Progenitor cell of endocrine pancreas (in vitro differentiated cells): ENCODE measurements at regions not wholly inside any gene's neighbourhood (a gene's known extent, or its start where the extent isn't known, plus 50 kb on each side); places are given as distances from the start of the nearest gene placed in this dataset.
A peak's percentile ranks its signal among the peaks of the same experiment; 100 is the strongest.

Source experiments
- DNase-seq: peaks from one replicate; pipeline ENCODE4 v3.0.0; 2021; ENCODE audit warnings: low spot score; ENCODE audit not compliant: unreplicated experiment
- H3K27ac Mint-ChIP-seq: 2 replicates; pipeline ENCODE4 v1.8.0; 2021; ENCODE audit warnings: mild to moderate bottlenecking, moderate library complexity, mixed read lengths
- H3K27me3 Mint-ChIP-seq: 2 replicates; pipeline ENCODE4 v1.8.0; 2021; ENCODE audit warnings: mixed read lengths
- H3K36me3 Mint-ChIP-seq: 2 replicates; pipeline ENCODE4 v1.8.0; 2022; ENCODE audit warnings: mixed read lengths; ENCODE audit not compliant: insufficient read depth
- H3K4me1 Mint-ChIP-seq: 2 replicates; pipeline ENCODE4 v1.8.0; 2021; ENCODE audit warnings: low read depth, mixed read lengths
- H3K4me3 Mint-ChIP-seq: 2 replicates; pipeline ENCODE4 v1.8.0; 2021; ENCODE audit warnings: low read depth, mild to moderate bottlenecking, moderate library complexity, mixed read lengths
- H3K9me3 Mint-ChIP-seq: 2 replicates; pipeline ENCODE4 v1.8.0; 2021; ENCODE audit warnings: low read depth, mixed read lengths
- TF ChIP-seq, protein P1 (sequence below): fragments of 200-600 bp; sonication (generic); IDR thresholded peaks from one replicate; pipeline ENCODE4 v1.5.0; 2021; ENCODE audit warnings: antibody characterized with exemption, mild to moderate bottlenecking; ENCODE audit not compliant: unreplicated experiment

DNA sequence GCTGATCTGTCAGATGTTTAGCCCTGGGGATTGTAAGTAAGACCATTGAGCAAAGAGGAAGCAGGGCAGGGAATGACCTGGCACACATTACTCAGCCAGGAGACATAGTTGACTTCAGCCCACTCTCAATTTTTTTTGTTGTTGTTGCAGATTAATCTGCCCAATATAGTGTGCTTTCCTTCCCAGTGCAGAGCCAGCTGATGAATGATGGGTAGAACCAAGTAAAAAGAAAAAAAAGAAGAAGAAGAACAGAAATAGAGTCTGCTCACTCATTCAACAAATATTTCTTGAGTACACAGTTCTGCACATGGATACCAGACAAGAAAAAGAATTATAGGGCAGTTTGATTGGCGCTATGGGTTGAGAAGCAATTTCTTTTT, 292.7 kb downstream of the ETS1 start:
- no peak overlapping the region for H3K4me3 Mint-ChIP-seq
- no peak for DNase-seq
- no peaks in the 10 kb centered on the region for H3K9me3 Mint-ChIP-seq
- peaks cover 9% of the 10 kb centered on the region for H3K4me1 Mint-ChIP-seq
- TF ChIP-seq, protein P1, sequence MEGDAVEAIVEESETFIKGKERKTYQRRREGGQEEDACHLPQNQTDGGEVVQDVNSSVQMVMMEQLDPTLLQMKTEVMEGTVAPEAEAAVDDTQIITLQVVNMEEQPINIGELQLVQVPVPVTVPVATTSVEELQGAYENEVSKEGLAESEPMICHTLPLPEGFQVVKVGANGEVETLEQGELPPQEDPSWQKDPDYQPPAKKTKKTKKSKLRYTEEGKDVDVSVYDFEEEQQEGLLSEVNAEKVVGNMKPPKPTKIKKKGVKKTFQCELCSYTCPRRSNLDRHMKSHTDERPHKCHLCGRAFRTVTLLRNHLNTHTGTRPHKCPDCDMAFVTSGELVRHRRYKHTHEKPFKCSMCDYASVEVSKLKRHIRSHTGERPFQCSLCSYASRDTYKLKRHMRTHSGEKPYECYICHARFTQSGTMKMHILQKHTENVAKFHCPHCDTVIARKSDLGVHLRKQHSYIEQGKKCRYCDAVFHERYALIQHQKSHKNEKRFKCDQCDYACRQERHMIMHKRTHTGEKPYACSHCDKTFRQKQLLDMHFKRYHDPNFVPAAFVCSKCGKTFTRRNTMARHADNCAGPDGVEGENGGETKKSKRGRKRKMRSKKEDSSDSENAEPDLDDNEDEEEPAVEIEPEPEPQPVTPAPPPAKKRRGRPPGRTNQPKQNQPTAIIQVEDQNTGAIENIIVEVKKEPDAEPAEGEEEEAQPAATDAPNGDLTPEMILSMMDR, result no peak
- H3K36me3 Mint-ChIP-seq, result no peaks in the 10 kb centered on the region
- peaks cover 29% of the 10 kb centered on the region for H3K27me3 Mint-ChIP-seq
- no peak overlapping the region for H3K27ac Mint-ChIP-seq

DNA sequence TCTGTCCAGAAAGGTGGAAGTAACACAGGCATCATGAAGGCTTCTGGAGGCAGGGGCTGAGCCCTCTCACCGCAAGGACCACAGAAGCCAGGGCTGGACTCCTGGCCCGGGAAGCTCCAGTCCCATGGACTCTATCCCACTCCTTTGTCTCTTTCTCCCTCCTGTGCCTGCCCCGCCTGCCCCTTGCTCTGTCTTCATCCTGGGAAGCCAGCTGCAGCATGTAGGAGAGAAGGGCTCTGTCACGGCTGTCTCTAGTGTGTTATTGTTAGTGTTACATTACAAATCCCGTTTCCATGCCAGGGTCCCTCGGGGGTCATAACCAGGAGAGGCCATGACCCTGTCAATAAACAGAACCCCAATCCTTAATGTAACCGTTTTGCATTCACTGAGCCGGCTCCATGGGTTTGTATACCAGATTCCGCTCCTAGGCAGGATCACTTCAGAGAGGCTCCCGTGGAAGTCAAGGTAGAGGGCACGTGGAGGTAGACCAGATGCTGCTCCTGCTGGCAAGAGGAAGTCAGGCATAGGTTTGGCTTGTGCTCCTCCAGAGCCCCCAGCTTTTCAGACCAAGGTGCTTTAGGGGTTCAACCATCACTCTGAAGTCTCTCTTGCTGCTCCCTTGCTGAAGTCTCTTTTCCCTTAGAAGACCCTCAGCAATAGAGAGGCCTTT, 293.2 kb downstream of the ETS1 start:
- no peak overlapping the region for H3K27ac Mint-ChIP-seq
- peaks cover 29% of the 10 kb centered on the region for H3K27me3 Mint-ChIP-seq
- H3K36me3 Mint-ChIP-seq, result no peaks in the 10 kb centered on the region
- no peak overlapping the region for H3K4me3 Mint-ChIP-seq
- TF ChIP-seq, protein P1, result no peak
- H3K9me3 Mint-ChIP-seq, result no peaks in the 10 kb centered on the region
- DNase-seq, result no peak
- peaks cover 9% of the 10 kb centered on the region for H3K4me1 Mint-ChIP-seq

DNA sequence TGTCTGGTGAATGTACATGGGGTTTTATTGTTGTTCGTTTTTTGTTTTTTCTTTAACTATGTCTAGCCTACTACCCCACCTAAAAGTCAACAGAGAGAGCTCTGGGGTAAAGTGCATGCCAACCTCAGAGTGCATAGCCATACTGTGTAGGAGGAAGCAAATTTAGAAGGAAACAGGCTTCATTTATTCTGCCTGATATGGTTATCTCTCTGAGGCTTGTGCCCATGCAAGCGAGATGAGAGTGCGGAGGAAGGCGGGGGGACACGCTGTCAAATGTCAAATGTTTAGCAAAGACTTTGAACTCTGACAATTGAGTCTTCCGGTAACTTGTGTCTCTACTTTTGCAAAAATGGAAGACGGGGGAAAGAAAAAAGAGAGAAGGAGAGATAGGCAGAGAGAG, 295.5 kb downstream of the ETS1 start:
- Mint-ChIP-seq H3K9me3 (no peaks in the 10 kb centered on the region), H3K36me3 (no peaks in the 10 kb centered on the region), H3K27me3 (peaks cover 44% of the 10 kb centered on the region), H3K4me1 (peaks cover 5% of the 10 kb centered on the region), H3K4me3 (no peak overlapping the region), H3K27ac (no peak overlapping the region)
- TF ChIP-seq, protein P1, result no peak
- DNase-seq, result no peak

DNA sequence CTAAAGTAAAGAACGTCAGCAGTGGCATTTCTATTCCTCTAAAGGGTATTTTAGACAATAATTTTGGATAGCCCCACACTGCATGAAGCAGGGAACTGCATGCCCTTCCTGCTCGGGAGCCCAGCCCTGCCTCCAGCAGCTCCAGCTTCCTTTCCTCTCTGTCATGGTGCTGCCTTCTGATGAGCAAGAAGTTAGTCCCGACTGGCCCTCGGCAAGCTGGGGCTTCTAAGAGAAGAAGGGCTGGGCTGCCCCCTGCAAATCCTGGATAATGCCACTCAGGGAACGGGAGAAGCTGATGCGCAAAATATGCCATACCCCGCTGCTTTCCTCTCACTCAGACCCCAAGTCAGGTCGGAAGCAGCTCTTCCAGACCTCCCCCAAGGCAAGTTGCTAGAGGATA, 296.4 kb downstream of the ETS1 start:
- H3K4me3 Mint-ChIP-seq, result no peak overlapping the region
- peaks cover 4% of the 10 kb centered on the region for H3K4me1 Mint-ChIP-seq
- DNase-seq, result no peak
- H3K36me3 Mint-ChIP-seq, result no peaks in the 10 kb centered on the region
- H3K27ac Mint-ChIP-seq, result no peak overlapping the region
- TF ChIP-seq, protein P1, result no peak
- H3K9me3 Mint-ChIP-seq, result no peaks in the 10 kb centered on the region
- peaks cover 52% of the 10 kb centered on the region for H3K27me3 Mint-ChIP-seq

DNA sequence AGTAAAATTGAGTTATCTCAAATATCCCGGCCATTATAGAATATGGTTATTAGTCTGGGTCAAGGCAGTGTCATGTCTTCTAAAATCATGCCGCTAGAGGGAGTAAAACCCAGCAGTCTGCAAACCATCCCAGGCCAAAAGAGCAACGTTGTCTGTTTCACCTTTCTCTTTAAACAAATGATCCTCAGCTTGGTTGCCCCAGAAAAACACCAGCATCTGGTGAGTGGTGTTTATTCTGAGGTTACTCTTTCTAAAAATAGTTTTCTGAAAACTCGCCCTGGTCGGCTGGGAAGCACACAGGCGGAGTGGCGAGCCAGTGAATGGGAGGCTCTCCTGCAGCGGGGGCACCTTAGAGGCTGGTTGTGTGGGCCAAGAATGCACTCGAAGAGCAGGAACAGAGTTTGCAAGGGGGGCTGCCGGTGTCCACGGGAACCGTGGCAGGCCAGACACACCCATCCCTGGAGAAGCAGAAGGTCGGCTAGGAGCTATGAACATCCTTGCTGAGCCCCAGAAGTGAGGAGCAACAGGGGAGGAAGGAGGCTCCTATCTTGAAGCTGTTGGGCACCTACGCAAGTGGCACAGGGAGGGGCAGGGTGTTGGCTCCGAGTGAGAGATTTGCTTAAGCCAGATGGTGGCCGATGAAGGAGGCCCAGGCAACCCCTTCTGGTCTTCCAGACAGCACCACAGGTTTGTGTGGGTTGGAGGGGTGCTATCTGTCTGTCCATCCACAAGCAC, 297.1 kb downstream of the ETS1 start:
- Mint-ChIP-seq H3K27me3 (peaks cover 52% of the 10 kb centered on the region), H3K27ac (peak overlapping the region; percentile 53)

More for the DNA sequence above, 297.1 kb downstream of the ETS1 start:
- Mint-ChIP-seq H3K4me1 (peaks cover 4% of the 10 kb centered on the region), H3K4me3 (no peak overlapping the region), H3K9me3 (no peaks in the 10 kb centered on the region), H3K36me3 (no peaks in the 10 kb centered on the region)
- peak; percentile 23 for DNase-seq
- TF ChIP-seq, protein P1, result peak; percentile 85
